ENCODE measurements at regions not wholly inside any gene's neighbourhood (a gene's known extent, or its start where the extent isn't known, plus 50 kb on each side); places are given as distances from the start of the nearest gene placed in this dataset.

- no peaks in the 10 kb centered on the region for H3F3A ChIP-seq (ENCODE audit: insufficient read depth, low read depth)
- H3K27ac ChIP-seq = no peak overlapping the region
- no peaks in the 10 kb centered on the region for H3K4me1 ChIP-seq (replicated peaks; ENCODE audit: insufficient read depth)
- no peaks in the 10 kb centered on the region for H3K9me3 ChIP-seq (ENCODE audit: insufficient read depth, low read depth)
- no peaks in the 10 kb centered on the region for H3K79me2 ChIP-seq (ENCODE audit: low read depth)
- DNase-seq = no peak
- ChIA-PET POLR2A (ENCODE audit: unreplicated experiment) (no interaction called here), CTCF (no interaction called here)
- no peaks in the 10 kb centered on the region for H3K9me2 ChIP-seq (ENCODE audit: insufficient read depth)
- intact Hi-C loops (cut with micrococcal nuclease; ENCODE audit: unreplicated experiment) = no loop called here
- H2AFZ ChIP-seq = no peak overlapping the region
- TF ChIP-seq, protein P1, sequence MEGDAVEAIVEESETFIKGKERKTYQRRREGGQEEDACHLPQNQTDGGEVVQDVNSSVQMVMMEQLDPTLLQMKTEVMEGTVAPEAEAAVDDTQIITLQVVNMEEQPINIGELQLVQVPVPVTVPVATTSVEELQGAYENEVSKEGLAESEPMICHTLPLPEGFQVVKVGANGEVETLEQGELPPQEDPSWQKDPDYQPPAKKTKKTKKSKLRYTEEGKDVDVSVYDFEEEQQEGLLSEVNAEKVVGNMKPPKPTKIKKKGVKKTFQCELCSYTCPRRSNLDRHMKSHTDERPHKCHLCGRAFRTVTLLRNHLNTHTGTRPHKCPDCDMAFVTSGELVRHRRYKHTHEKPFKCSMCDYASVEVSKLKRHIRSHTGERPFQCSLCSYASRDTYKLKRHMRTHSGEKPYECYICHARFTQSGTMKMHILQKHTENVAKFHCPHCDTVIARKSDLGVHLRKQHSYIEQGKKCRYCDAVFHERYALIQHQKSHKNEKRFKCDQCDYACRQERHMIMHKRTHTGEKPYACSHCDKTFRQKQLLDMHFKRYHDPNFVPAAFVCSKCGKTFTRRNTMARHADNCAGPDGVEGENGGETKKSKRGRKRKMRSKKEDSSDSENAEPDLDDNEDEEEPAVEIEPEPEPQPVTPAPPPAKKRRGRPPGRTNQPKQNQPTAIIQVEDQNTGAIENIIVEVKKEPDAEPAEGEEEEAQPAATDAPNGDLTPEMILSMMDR (conservative IDR thresholded peaks at IDR 0.05) = no peak
- no peak for TF ChIP-seq EZH2 (IDR thresholded peaks at IDR 0.05; ENCODE audit: low read depth)
- no peaks in the 10 kb centered on the region for H3K36me3 ChIP-seq (ENCODE audit: low read depth)
- no peaks in the 10 kb centered on the region for H3K27me3 ChIP-seq (ENCODE audit: insufficient read depth, low read depth)
- no TSS peak for BruUV-seq (replicated peaks)
- no peak overlapping the region for H3K4me2 ChIP-seq
- no peaks in the 10 kb centered on the region for H4K20me1 ChIP-seq (ENCODE audit: insufficient read depth)
- H3K4me3 ChIP-seq = no peak overlapping the region
Measured at GRCh38 chr4:12172198-12172973, 743.7 kb upstream of the HS3ST1 start.

GRCh38 chr4:12170308-12170707 is 741.6 kb upstream of the HS3ST1 start:
- no TSS peak for BruUV-seq (replicated peaks)
- Histone ChIP-seq H3K36me3 (ENCODE audit: low read depth) (no peaks in the 10 kb centered on the region), H3K27ac (no peak overlapping the region), H4K20me1 (ENCODE audit: insufficient read depth) (no peaks in the 10 kb centered on the region), H3K9me2 (ENCODE audit: insufficient read depth) (no peaks in the 10 kb centered on the region), H3F3A (ENCODE audit: insufficient read depth, low read depth) (no peaks in the 10 kb centered on the region), H3K79me2 (ENCODE audit: low read depth) (no peaks in the 10 kb centered on the region), H3K4me1 (replicated peaks; ENCODE audit: insufficient read depth) (no peaks in the 10 kb centered on the region), H2AFZ (no peak overlapping the region), H3K9me3 (ENCODE audit: insufficient read depth, low read depth) (no peaks in the 10 kb centered on the region), H3K4me2 (no peak overlapping the region), H3K27me3 (ENCODE audit: insufficient read depth, low read depth) (no peaks in the 10 kb centered on the region), H3K4me3 (no peak overlapping the region)
- no peak for TF ChIP-seq EZH2 (IDR thresholded peaks at IDR 0.05; ENCODE audit: low read depth)
- TF ChIP-seq, protein P1 (conservative IDR thresholded peaks at IDR 0.05) = no peak
- intact Hi-C loops (cut with micrococcal nuclease; ENCODE audit: unreplicated experiment) = no loop called here
- no peak for DNase-seq
- CTCF ChIA-PET = no interaction called here
- POLR2A ChIA-PET (ENCODE audit: unreplicated experiment) = no interaction called here

- intact Hi-C loops (cut with micrococcal nuclease; ENCODE audit: unreplicated experiment) = no loop called here
- no peaks in the 10 kb centered on the region for H3K36me3 ChIP-seq (ENCODE audit: low read depth)
- DNase-seq = no peak
- ChIA-PET CTCF (no interaction called here), POLR2A (ENCODE audit: unreplicated experiment) (no interaction called here)
- TF ChIP-seq EZH2 (IDR thresholded peaks at IDR 0.05; ENCODE audit: low read depth) = no peak
- TF ChIP-seq, protein P1 (conservative IDR thresholded peaks at IDR 0.05) = no peak
- no peak overlapping the region for H3K4me2 ChIP-seq
- no peaks in the 10 kb centered on the region for H3K27me3 ChIP-seq (ENCODE audit: insufficient read depth, low read depth)
- H2AFZ ChIP-seq = no peak overlapping the region
- H3K27ac ChIP-seq = no peak overlapping the region
- no peaks in the 10 kb centered on the region for H4K20me1 ChIP-seq (ENCODE audit: insufficient read depth)
- no peaks in the 10 kb centered on the region for H3K9me2 ChIP-seq (ENCODE audit: insufficient read depth)
- H3K9me3 ChIP-seq (ENCODE audit: insufficient read depth, low read depth) = no peaks in the 10 kb centered on the region
- no peak overlapping the region for H3K4me3 ChIP-seq
- BruUV-seq (replicated peaks) = no TSS peak
- no peaks in the 10 kb centered on the region for H3K79me2 ChIP-seq (ENCODE audit: low read depth)
- H3K4me1 ChIP-seq (replicated peaks; ENCODE audit: insufficient read depth) = no peaks in the 10 kb centered on the region
- no peaks in the 10 kb centered on the region for H3F3A ChIP-seq (ENCODE audit: insufficient read depth, low read depth)
Measured at GRCh38 chr4:12165616-12166015, 736.9 kb upstream of the HS3ST1 start.

Measured in PC-9 (cell line).